GM10266 (cell line): ENCODE measurements at regions not wholly inside any gene's neighbourhood (a gene's known extent, or its start where the extent isn't known, plus 50 kb on each side); places are given as distances from the start of the nearest gene placed in this dataset.

Experiments used
- DNase-seq: peaks from one replicate; pipeline ENCODE4 v3.0.0; 2012; ENCODE audit errors: extremely low spot score
- TF ChIP-seq, protein P1 (sequence below): IDR thresholded peaks from 2 replicates; pipeline ENCODE4 v1.5.1; 2012; ENCODE audit warnings: mild to moderate bottlenecking, low read depth; ENCODE audit not compliant: control insufficient read depth, insufficient read depth; ENCODE audit errors: missing control alignments

DNA sequence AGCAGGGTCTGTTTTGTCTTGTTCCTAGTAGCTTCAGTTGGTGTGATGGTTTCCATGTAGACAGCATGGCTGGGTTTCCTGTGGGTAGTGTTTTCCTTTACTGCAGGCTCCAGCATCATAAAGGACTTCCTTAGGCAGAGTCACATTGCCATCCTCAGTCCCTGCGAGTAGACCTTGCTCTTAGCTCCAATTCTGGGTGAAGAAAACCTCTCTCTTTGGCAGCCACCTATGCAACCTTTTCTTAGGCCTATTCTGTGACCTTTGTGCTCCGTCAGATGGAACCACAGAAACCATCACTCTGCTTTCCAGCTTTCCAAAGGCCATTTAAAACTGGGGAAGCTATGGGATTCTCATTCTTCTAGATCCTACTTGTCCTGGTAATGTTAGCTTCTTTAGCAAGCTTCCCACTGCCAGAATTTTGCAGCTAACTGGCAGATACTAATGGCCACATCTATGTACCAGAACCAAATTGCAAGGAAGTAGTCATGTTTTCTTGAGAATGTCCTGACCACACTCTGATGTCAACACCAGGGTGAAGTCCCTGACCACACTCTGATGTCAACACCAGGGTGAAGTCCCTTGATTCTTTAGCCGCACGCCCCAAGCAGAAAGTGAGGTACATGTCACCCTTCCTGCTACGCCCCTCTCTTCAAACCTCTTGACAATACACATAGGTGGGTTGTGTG lies 646.6 kb upstream of the HS3ST5 start:
- peak; percentile 31 for DNase-seq
- TF ChIP-seq, protein P1, sequence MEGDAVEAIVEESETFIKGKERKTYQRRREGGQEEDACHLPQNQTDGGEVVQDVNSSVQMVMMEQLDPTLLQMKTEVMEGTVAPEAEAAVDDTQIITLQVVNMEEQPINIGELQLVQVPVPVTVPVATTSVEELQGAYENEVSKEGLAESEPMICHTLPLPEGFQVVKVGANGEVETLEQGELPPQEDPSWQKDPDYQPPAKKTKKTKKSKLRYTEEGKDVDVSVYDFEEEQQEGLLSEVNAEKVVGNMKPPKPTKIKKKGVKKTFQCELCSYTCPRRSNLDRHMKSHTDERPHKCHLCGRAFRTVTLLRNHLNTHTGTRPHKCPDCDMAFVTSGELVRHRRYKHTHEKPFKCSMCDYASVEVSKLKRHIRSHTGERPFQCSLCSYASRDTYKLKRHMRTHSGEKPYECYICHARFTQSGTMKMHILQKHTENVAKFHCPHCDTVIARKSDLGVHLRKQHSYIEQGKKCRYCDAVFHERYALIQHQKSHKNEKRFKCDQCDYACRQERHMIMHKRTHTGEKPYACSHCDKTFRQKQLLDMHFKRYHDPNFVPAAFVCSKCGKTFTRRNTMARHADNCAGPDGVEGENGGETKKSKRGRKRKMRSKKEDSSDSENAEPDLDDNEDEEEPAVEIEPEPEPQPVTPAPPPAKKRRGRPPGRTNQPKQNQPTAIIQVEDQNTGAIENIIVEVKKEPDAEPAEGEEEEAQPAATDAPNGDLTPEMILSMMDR = no peak

DNA sequence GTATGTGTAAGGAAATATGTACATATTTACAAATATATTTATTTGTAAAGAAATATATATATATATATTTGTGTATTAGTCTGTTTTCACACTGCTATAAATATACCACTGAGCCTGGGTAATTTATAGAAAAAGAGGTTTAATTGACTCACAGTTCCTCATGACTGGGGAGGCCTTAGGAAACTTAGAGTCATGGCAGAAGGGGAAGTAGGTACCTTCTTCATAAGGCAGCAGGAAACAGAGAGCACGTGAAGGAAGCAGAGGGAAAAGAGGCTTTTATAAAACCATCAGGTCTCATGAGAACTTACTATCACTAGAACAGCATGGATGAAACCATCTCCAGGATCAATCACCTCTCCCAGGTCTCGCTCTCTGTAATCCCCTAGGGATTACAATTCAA lies 644.5 kb upstream of the HS3ST5 start:
- DNase-seq = no peak
- TF ChIP-seq, protein P1 = no peak

DNA sequence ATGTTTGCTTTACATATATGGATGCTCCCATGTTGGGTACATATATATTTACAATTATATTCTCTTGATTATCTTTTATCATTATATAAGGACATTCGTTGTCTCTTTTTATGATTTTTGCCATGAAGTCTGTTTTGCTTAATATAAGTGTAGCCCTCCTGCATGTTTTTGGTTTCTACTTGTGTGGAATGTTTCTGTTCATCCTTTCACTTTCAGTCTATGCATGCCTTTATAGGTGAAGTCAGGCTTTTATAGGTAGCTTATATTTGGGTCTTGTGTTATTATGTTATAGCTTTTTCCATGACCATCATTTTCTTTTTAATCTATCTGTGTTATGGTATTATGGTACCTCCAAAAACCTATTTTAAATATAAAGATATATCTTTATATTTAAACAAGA lies 612.5 kb upstream of the HS3ST5 start:
- no peak for DNase-seq
- TF ChIP-seq, protein P1 = no peak

DNA sequence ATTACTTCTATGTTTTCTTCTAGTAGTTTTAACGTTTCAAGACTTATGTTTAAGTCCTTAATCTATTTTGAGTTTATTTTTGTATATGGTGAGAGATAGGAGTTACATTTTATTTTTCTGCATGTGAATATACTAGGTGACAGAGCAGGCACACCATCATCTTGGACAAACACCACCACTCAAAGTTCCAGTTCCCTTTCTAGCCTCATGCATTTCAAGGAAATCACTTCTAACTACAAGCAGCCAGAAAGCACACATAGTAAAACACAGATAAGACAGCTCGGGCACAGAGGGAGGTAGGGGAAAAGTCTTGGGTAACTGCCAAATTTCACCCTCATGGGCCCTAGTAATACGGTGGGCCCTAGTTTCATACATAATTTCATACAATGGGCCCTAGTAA lies 609.4 kb upstream of the HS3ST5 start:
- no peak for DNase-seq
- TF ChIP-seq, protein P1 = no peak

DNA sequence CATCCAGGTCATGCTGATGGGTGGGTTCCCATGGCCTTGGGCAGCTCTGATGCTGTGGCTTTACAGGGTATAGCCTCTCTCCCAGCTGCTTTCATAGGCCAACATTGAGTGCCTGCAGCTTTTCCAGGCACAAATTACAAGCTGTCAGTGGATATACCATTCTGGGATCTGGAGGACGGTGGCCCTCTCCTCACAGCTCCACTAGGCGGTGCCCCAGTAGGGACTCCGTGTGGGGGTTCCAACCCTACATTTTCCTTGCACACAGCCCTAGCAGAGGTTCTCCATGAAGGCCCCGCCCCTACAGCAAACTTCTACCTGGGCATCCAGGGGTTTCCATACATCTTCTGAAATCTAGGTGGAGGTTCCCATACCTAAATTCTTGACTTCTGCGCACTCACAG lies 602.6 kb upstream of the HS3ST5 start:
- no peak for DNase-seq
- TF ChIP-seq, protein P1 = no peak

DNA sequence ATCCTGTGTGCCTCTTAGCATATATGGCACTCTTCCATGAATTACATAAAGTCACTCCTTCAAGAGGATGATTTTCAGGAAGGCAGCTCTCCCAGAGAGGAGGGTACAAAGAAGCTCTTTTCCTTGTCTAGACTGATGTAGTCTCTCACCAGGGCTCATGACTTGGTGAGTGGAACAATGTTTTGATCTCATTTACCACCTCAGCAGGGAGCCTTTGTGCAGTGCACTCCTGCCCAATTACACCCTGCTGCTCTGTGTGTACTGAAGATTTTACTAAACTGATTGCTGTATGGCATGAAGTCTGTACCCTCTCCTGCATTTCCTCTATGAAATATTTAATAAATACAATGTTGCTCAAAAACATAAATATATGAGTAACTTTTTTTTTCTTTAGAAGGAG lies 598.3 kb upstream of the HS3ST5 start:
- DNase-seq = no peak
- TF ChIP-seq, protein P1 = no peak

DNA sequence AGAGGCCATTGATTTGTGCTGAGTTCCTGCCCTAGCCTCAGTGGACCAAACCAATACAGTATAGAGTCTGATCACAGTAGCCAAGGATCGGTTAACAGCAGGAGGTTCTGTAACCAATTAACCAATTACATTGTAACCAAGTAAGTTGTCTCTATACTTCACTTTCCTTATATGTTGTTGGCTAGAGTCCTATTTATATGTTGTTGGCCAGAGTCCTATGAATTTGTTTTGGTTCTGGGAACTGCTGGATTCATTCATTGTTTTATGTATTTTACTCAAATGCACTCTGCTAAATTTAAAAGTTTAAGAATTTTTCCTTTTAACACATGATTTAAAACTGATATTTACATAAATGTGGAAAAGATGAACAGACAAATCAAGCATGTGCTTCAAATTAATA lies 597.4 kb upstream of the HS3ST5 start:
- DNase-seq = no peak
- TF ChIP-seq, protein P1 = no peak
